ENCODE measurements at regions not wholly inside any gene's neighbourhood (a gene's known extent, or its start where the extent isn't known, plus 50 kb on each side); places are given as distances from the start of the nearest gene placed in this dataset.

DNA sequence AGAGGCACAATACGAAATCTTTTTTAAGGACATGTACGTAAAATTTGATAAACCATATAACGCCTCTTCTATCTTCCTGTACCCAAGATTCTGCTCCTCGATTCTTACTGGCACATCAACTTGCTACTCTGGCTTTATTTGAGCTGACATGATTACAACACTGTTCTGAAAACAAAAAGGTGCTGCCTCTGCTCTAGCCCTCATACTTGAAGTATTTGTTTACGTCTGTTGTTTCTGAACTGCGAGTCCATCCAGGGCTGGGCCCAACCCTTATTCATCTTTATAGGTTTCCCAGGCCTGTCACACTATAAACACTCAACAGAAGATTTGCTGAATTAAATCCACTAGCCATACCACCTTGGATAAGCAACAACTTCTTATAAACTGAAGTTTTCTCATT lies 96.2 kb upstream of the SVIL start:
- TF ChIP-seq, protein P1, sequence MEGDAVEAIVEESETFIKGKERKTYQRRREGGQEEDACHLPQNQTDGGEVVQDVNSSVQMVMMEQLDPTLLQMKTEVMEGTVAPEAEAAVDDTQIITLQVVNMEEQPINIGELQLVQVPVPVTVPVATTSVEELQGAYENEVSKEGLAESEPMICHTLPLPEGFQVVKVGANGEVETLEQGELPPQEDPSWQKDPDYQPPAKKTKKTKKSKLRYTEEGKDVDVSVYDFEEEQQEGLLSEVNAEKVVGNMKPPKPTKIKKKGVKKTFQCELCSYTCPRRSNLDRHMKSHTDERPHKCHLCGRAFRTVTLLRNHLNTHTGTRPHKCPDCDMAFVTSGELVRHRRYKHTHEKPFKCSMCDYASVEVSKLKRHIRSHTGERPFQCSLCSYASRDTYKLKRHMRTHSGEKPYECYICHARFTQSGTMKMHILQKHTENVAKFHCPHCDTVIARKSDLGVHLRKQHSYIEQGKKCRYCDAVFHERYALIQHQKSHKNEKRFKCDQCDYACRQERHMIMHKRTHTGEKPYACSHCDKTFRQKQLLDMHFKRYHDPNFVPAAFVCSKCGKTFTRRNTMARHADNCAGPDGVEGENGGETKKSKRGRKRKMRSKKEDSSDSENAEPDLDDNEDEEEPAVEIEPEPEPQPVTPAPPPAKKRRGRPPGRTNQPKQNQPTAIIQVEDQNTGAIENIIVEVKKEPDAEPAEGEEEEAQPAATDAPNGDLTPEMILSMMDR (IDR thresholded peaks at IDR 0.05), result no peak
- no peak for TF ChIP-seq POLR2A (IDR thresholded peaks at IDR 0.05)

Data from thyroid gland (tissue), 4 donors.